CD4-positive, alpha-beta T cell treated with Interferon gamma for 1 hour (primary cell): ENCODE measurements at regions not wholly inside any gene's neighbourhood (a gene's known extent, or its start where the extent isn't known, plus 50 kb on each side); places are given as distances from the start of the nearest gene placed in this dataset.

Experiments used
- DNase-seq: peaks from one replicate; pipeline ENCODE4 v3.0.0-alpha.2; 2020

DNA sequence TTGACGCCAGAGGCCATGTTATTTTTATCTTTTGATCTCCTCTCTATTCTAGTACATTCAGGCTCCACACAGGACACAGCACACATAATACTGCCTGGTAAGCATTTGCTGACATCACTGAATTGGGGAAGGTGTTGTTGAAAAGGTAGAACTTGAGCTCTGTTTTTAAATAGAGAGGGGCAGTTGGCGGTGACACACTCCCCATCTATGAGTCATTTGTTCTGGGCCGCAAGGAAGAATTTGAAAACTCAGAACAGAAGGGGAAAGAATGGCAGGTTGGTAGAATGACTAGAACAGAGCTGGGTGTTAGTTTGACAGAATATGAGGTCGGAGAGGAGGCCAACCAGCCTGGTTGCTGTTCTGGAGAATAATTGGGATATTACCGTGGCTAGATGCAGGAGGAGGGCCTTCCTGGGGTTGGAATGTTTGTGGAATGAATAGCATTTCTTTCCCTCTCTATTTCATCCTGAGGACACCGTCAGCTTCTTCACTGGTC is 52.1 kb upstream of the ERRFI1 start:
- DNase-seq, result no peak

- no peak for DNase-seq
Measured at GRCh38 chr1:8077602-8078001, 51.5 kb upstream of the ERRFI1 start.

- DNase-seq, result no peak
Measured at GRCh38 chr1:8077120-8077573, 51.0 kb upstream of the ERRFI1 start.

DNA sequence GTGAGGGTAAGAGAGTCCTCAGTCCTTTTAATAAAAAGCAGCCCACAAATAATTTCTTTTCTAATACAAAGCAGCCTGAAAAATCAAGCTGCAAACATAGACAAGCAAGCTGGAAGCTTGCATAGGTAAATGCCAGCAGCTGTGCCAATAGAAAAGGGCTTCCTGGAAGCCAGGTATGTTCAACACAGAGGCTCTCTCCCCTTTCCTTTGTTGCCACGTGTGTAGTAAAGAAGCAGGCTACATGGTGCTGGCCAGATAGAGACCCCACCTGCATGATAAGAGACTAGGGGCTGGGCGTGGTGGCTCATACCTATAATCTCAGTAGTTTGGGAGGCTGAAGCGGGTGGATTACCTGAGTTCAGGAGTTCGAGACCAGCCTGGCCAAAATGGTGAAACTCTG is 50.1 kb upstream of the ERRFI1 start:
- no peak for DNase-seq
